A673 (cell line): ENCODE measurements at regions not wholly inside any gene's neighbourhood (a gene's known extent, or its start where the extent isn't known, plus 50 kb on each side); places are given as distances from the start of the nearest gene placed in this dataset.

Experiments
- BruUV-seq: library from RNA; stranded (reverse); fragments of 400-500 nt; replicated peaks from 2 replicates; lab custom pipeline; 2021; lab: Mats Ljungman, UMichigan
- CTCF ChIA-PET: fragments of 300-600 bp; sonication (Branson Sonifier 250); formaldehyde crosslinking; loops from one replicate; lab custom pipeline; 2022; ENCODE audit warnings: antibody characterized with exemption; lab: Charles Lee
- POLR2A ChIA-PET: fragments of 300-600 bp; sonication (Branson Sonifier 250); formaldehyde crosslinking; loops from one replicate; lab custom pipeline; 2022; ENCODE audit warnings: antibody characterized with exemption; ENCODE audit not compliant: low non-redundant PET; lab: Charles Lee
- DNase-seq: peaks from one replicate; pipeline ENCODE4 v3.0.0-alpha.2; 2015; ENCODE audit warnings: low spot score
- H3K27ac ChIP-seq: fragments of 200-600 bp; sonication (generic); 2 replicates; pipeline ENCODE4 v1.5.1; 2016; ENCODE audit warnings: mixed run types, low read depth, mild to moderate bottlenecking, mixed read lengths, antibody characterized with exemption, low read length; ENCODE audit not compliant: poor library complexity, severe bottlenecking
- H3K27me3 ChIP-seq: fragments of 200-600 bp; sonication (generic); replicated peaks from 2 replicates; pipeline ENCODE4 v1.6.1; 2017; ENCODE audit warnings: mixed run types, low read depth, mild to moderate bottlenecking, mixed read lengths, antibody characterized with exemption, low read length; ENCODE audit not compliant: insufficient read depth, poor library complexity
- H3K36me3 ChIP-seq: fragments of 200-600 bp; sonication (generic); 2 replicates; pipeline ENCODE4 v1.6.1; 2016; ENCODE audit warnings: mixed run types, mild to moderate bottlenecking, mixed read lengths, antibody characterized with exemption, low read length; ENCODE audit not compliant: insufficient read depth, poor library complexity, severe bottlenecking
- H3K4me1 ChIP-seq: fragments of 200-600 bp; sonication (generic); 2 replicates; pipeline ENCODE4 v1.6.1; 2017; ENCODE audit warnings: mixed run types, mild to moderate bottlenecking, mixed read lengths, antibody characterized with exemption, low read length; ENCODE audit not compliant: insufficient read depth, poor library complexity, severe bottlenecking
- H3K4me3 ChIP-seq: fragments of 200-600 bp; sonication (generic); 2 replicates; pipeline ENCODE4 v1.5.1; 2016; ENCODE audit warnings: low read depth, mixed run types, mild to moderate bottlenecking, mixed read lengths, low read length; ENCODE audit not compliant: poor library complexity, severe bottlenecking
- H3K9me3 ChIP-seq: fragments of 200-600 bp; sonication (generic); 2 replicates; pipeline ENCODE4 v1.6.1; 2016; ENCODE audit warnings: mixed run types, low read depth, mild to moderate bottlenecking, mixed read lengths, antibody characterized with exemption, low read length; ENCODE audit not compliant: poor library complexity, severe bottlenecking
- EZH2 ChIP-seq: fragments of 200-600 bp; sonication (generic); IDR thresholded peaks from 2 replicates; pipeline ENCODE4 v1.6.1; 2017; ENCODE audit warnings: borderline replicate concordance, low read depth, mild to moderate bottlenecking, mixed read lengths, antibody characterized with exemption, low read length; ENCODE audit not compliant: poor library complexity, severe bottlenecking
- intact Hi-C: fragments of 100-400 bp; cut with micrococcal nuclease; formaldehyde crosslinking; loops from one replicate; pipeline ENCODE4 v1.10.0; 2022; ENCODE audit not compliant: unreplicated experiment
- TF ChIP-seq, protein P1 (sequence below): fragments of 300-800, 200-600 bp; sonication (generic); conservative IDR thresholded peaks from 2 replicates; pipeline ENCODE4 v1.5.1; 2017; ENCODE audit warnings: low read depth, mild to moderate bottlenecking, antibody characterized with exemption, low read length, moderate library complexity, mixed read lengths

GRCh38 chrX:13420545-13421183, 100.8 kb upstream of the ATXN3L start:
- no peak overlapping the region for H3K4me3 ChIP-seq
- no peaks in the 10 kb centered on the region for H3K27me3 ChIP-seq
- TF ChIP-seq, protein P1, sequence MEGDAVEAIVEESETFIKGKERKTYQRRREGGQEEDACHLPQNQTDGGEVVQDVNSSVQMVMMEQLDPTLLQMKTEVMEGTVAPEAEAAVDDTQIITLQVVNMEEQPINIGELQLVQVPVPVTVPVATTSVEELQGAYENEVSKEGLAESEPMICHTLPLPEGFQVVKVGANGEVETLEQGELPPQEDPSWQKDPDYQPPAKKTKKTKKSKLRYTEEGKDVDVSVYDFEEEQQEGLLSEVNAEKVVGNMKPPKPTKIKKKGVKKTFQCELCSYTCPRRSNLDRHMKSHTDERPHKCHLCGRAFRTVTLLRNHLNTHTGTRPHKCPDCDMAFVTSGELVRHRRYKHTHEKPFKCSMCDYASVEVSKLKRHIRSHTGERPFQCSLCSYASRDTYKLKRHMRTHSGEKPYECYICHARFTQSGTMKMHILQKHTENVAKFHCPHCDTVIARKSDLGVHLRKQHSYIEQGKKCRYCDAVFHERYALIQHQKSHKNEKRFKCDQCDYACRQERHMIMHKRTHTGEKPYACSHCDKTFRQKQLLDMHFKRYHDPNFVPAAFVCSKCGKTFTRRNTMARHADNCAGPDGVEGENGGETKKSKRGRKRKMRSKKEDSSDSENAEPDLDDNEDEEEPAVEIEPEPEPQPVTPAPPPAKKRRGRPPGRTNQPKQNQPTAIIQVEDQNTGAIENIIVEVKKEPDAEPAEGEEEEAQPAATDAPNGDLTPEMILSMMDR = no peak
- TF ChIP-seq EZH2 = no peak
- ChIA-PET POLR2A (no interaction called here), CTCF (no interaction called here)
- H3K27ac ChIP-seq = no peak overlapping the region
- no peaks in the 10 kb centered on the region for H3K36me3 ChIP-seq
- no TSS peak for BruUV-seq
- DNase-seq = no peak
- peaks cover 9% of the 10 kb centered on the region for H3K4me1 ChIP-seq
- intact Hi-C loops = no loop called here
- no peaks in the 10 kb centered on the region for H3K9me3 ChIP-seq

DNA sequence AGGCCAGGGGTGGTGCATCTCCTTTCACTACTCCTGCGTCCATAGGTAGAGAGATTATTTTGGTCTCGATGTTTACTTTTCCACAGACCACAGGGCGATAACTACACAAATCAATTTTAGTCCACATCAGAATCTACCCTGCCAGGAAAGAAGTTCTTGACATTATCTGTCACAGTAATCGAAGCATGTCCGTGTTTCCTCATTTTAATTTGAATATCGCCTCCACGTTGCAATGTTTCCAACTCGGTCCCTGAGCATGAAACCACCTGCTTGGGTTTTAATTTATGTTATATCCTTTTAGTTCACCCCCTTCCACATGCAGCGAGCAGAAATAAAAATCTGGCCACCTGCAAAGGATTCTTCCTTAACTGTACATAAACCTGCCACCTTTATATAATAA, 100.1 kb upstream of the ATXN3L start:
- no peak overlapping the region for H3K27ac ChIP-seq
- intact Hi-C loops = no loop called here
- H3K4me3 ChIP-seq = no peak overlapping the region
- peaks cover 9% of the 10 kb centered on the region for H3K4me1 ChIP-seq
- DNase-seq = no peak
- ChIA-PET POLR2A (no interaction called here), CTCF (no interaction called here)
- H3K9me3 ChIP-seq = no peaks in the 10 kb centered on the region
- no peak for TF ChIP-seq EZH2
- TF ChIP-seq, protein P1 = no peak
- no peaks in the 10 kb centered on the region for H3K27me3 ChIP-seq
- H3K36me3 ChIP-seq = no peaks in the 10 kb centered on the region
- no TSS peak for BruUV-seq

- no TSS peak for BruUV-seq
- Histone ChIP-seq H3K4me1 (peaks cover 9% of the 10 kb centered on the region), H3K4me3 (no peak overlapping the region), H3K36me3 (no peaks in the 10 kb centered on the region), H3K27me3 (no peaks in the 10 kb centered on the region), H3K27ac (no peak overlapping the region), H3K9me3 (no peaks in the 10 kb centered on the region)
- CTCF ChIA-PET = no interaction called here
- intact Hi-C loops = no loop called here
- POLR2A ChIA-PET = no interaction called here
- no peak for DNase-seq
- TF ChIP-seq, protein P1 = no peak
- TF ChIP-seq EZH2 = no peak
These were observed 99.4 kb upstream of the ATXN3L start for GRCh38 chrX:13419276-13419675.
